PC-9 (cell line): ENCODE measurements at regions not wholly inside any gene's neighbourhood (a gene's known extent, or its start where the extent isn't known, plus 50 kb on each side); places are given as distances from the start of the nearest gene placed in this dataset.
A peak's percentile ranks its signal among the peaks of the same experiment; 100 is the strongest.

Experiments used
- BruUV-seq: library from RNA; stranded (reverse); fragments of 400-500 nt; replicated peaks from 2 replicates; lab custom pipeline; 2021; lab: Mats Ljungman, UMichigan
- CTCF ChIA-PET: fragments of 300-600 bp; sonication (Branson Sonifier 250); formaldehyde crosslinking; loops from one replicate; lab custom pipeline; 2022; ENCODE audit warnings: antibody characterized with exemption; lab: Charles Lee
- POLR2A ChIA-PET: fragments of 300-600 bp; sonication (Branson Sonifier 250); formaldehyde crosslinking; loops from one replicate; lab custom pipeline; 2022; ENCODE audit warnings: antibody characterized with exemption; ENCODE audit not compliant: unreplicated experiment; lab: Charles Lee
- DNase-seq, 2 experiments: peaks; one replicate each; pipeline versions ENCODE4 v3.0.0 to v3.0.0-alpha.2; 2015 to 2022; ENCODE audit warnings: mixed read lengths in 1 of 2
- H2AFZ ChIP-seq: fragments of 200-600 bp; sonication (generic); 2 replicates; pipeline ENCODE4 v1.8.1; 2017; ENCODE audit warnings: antibody characterized with exemption
- H3F3A ChIP-seq: fragments of 200-600 bp; sonication (generic); 2 replicates; pipeline ENCODE4 v1.8.1; 2017; ENCODE audit warnings: antibody characterized with exemption, mild to moderate bottlenecking, low read depth; ENCODE audit not compliant: insufficient read depth
- H3K27ac ChIP-seq: fragments of 200-600 bp; sonication (generic); 2 replicates; pipeline ENCODE4 v1.6.1; 2016; ENCODE audit warnings: mixed run types
- H3K27me3 ChIP-seq: fragments of 200-600 bp; sonication (generic); 2 replicates; pipeline ENCODE4 v1.6.1; 2016; ENCODE audit warnings: low read depth, mixed run types; ENCODE audit not compliant: insufficient read depth
- H3K36me3 ChIP-seq: fragments of 200-600 bp; sonication (generic); 2 replicates; pipeline ENCODE4 v1.6.1; 2016; ENCODE audit warnings: low read depth, mixed run types
- H3K4me1 ChIP-seq: fragments of 200-600 bp; sonication (generic); replicated peaks from 2 replicates; pipeline ENCODE4 v1.6.1; 2016; ENCODE audit warnings: mixed run types; ENCODE audit not compliant: insufficient read depth
- H3K4me2 ChIP-seq: fragments of 200-600 bp; sonication (generic); 2 replicates; pipeline ENCODE4 v1.6.1; 2017; ENCODE audit warnings: mixed run types
- H3K4me3 ChIP-seq: fragments of 200-600 bp; sonication (generic); 2 replicates; pipeline ENCODE4 v1.6.1; 2016; ENCODE audit warnings: mixed run types
- H3K79me2 ChIP-seq: fragments of 200-600 bp; sonication (generic); 2 replicates; pipeline ENCODE4 v1.6.1; 2017; ENCODE audit warnings: low read depth, mixed run types
- H3K9me2 ChIP-seq: fragments of 200-600 bp; sonication (generic); 2 replicates; pipeline ENCODE4 v1.8.1; 2017; ENCODE audit warnings: mild to moderate bottlenecking; ENCODE audit not compliant: insufficient read depth
- H3K9me3 ChIP-seq: fragments of 200-600 bp; sonication (generic); 2 replicates; pipeline ENCODE4 v1.8.1; 2016; ENCODE audit warnings: low read depth; ENCODE audit not compliant: insufficient read depth
- H4K20me1 ChIP-seq: fragments of 200-600 bp; sonication (generic); 2 replicates; pipeline ENCODE4 v1.8.1; 2017; ENCODE audit not compliant: insufficient read depth
- CTCF ChIP-seq: fragments of 200-600 bp; sonication (generic); conservative IDR thresholded peaks from 2 replicates; pipeline ENCODE4 v1.6.1; 2017; ENCODE audit warnings: mixed run types, antibody characterized with exemption, mild to moderate bottlenecking, moderate library complexity
- EZH2 ChIP-seq: fragments of 200-600 bp; sonication (generic); IDR thresholded peaks from 2 replicates; pipeline ENCODE4 v1.8.0; 2017; ENCODE audit warnings: antibody characterized with exemption, low read depth
- intact Hi-C: fragments of 100-400 bp; cut with micrococcal nuclease; formaldehyde crosslinking; loops from one replicate; pipeline ENCODE4 v1.10.0; 2022; ENCODE audit not compliant: unreplicated experiment

- Histone ChIP-seq H3K36me3 (no peaks in the 10 kb centered on the region), H3K9me2 (no peaks in the 10 kb centered on the region), H3K27me3 (no peaks in the 10 kb centered on the region), H3K79me2 (no peaks in the 10 kb centered on the region), H4K20me1 (no peaks in the 10 kb centered on the region), H3K4me2 (no peak overlapping the region), H3K4me3 (no peak overlapping the region), H3K27ac (no peak overlapping the region), H3K4me1 (peaks cover 39% of the 10 kb centered on the region), H2AFZ (no peak overlapping the region), H3F3A (peaks cover 24% of the 10 kb centered on the region), H3K9me3 (no peaks in the 10 kb centered on the region)
- CTCF ChIA-PET: no interaction called here
- no peak for TF ChIP-seq EZH2
- no peak for TF ChIP-seq CTCF
- POLR2A ChIA-PET: no interaction called here
- DNase-seq: no peak
- BruUV-seq: no TSS peak
- intact Hi-C loops: no loop called here
Measured at GRCh38 chr15:70293138-70293537, 195.4 kb upstream of the TLE3 start.

GRCh38 chr15:70292076-70292760, 194.5 kb upstream of the TLE3 start:
- Histone ChIP-seq H3K27me3 (no peaks in the 10 kb centered on the region), H3K4me3 (no peak overlapping the region), H4K20me1 (no peaks in the 10 kb centered on the region), H2AFZ (no peak overlapping the region), H3K4me1 (peaks cover 39% of the 10 kb centered on the region), H3K36me3 (no peaks in the 10 kb centered on the region), H3K9me3 (no peaks in the 10 kb centered on the region), H3K27ac (no peak overlapping the region), H3K9me2 (no peaks in the 10 kb centered on the region), H3F3A (peaks cover 26% of the 10 kb centered on the region), H3K4me2 (peak overlapping the region; percentile 16; the same call in 1 of the 2 replicates), H3K79me2 (no peaks in the 10 kb centered on the region)
- intact Hi-C loops: no loop called here
- POLR2A ChIA-PET: no interaction called here
- no TSS peak for BruUV-seq
- CTCF ChIA-PET: no interaction called here
- DNase-seq: no peak
- no peak for TF ChIP-seq EZH2
- TF ChIP-seq CTCF: no peak

- no peaks in the 10 kb centered on the region for H3K9me3 ChIP-seq
- peak in 1 of 2 experiments; percentile 43 for DNase-seq
- H3K27me3 ChIP-seq: no peaks in the 10 kb centered on the region
- H3K4me1 ChIP-seq: peaks cover 39% of the 10 kb centered on the region
- H3K79me2 ChIP-seq: no peaks in the 10 kb centered on the region
- H2AFZ ChIP-seq: no peak overlapping the region
- H3F3A ChIP-seq: peaks cover 26% of the 10 kb centered on the region
- H3K27ac ChIP-seq: 0 out of 2 replicates have a peak overlapping the region, but pooled peaks have one; percentile 9
- no peak overlapping the region for H3K4me3 ChIP-seq
- TF ChIP-seq EZH2: no peak
- TF ChIP-seq CTCF: no peak
- ChIA-PET CTCF (no interaction called here), POLR2A (no interaction called here)
- peak overlapping the region; percentile 16; the same call in 1 of the 2 replicates for H3K4me2 ChIP-seq
- H3K36me3 ChIP-seq: no peaks in the 10 kb centered on the region
- H3K9me2 ChIP-seq: no peaks in the 10 kb centered on the region
- no peaks in the 10 kb centered on the region for H4K20me1 ChIP-seq
- no TSS peak for BruUV-seq
- intact Hi-C loops: no loop called here
Measured at GRCh38 chr15:70291305-70292075, 193.8 kb upstream of the TLE3 start.
